ENCODE measurements at regions not wholly inside any gene's neighbourhood (a gene's known extent, or its start where the extent isn't known, plus 50 kb on each side); places are given as distances from the start of the nearest gene placed in this dataset.

GRCh38 chr16:73298562-73298961 is 250.6 kb upstream of the ZFHX3 start:
- TF ChIP-seq CTCF (IDR thresholded peaks at IDR 0.05) = no peak

DNA sequence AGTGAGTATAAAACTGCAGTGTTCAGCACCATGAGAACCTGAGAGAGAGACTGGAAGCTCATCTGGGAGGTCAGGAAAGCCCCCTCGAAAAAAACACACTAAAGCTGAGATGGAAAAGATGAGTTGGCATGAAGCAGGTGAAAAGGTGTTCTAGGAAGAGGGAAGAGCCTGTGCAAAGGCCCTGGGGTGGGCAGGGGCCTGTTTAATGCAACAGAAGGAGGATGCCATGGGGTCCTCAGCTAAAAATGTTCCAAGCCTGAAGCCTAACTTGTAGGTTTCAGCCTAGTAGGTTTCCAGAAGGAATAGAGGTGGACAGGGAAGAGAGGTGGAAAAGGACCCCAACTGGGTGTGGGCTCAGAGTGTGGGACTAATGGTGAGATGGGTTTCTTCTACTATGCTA is 242.3 kb upstream of the ZFHX3 start:
- TF ChIP-seq CTCF (IDR thresholded peaks at IDR 0.05) = no peak

- no peak for TF ChIP-seq CTCF (IDR thresholded peaks at IDR 0.05)
Observed at GRCh38 chr16:73289232-73289631, 241.3 kb upstream of the ZFHX3 start.

DNA sequence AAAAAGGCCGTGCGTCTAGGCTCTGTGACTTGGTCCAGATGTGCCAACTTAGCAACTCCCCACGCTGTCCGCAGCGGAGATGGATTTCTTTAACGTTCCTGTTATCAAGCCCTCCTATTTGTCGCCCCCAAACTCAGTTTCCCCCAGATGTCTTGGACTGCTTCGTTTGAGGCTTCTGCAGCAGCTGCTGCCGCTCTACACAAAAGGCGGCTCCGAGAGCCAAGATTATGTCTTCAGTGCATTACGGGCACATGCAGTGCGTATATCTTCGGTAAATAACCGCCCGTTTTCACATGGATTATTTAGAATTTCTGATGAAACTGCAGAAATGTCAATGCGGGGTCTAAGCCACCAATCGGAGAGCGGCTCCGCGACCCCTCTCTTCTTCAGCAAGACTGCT is 240.6 kb upstream of the ZFHX3 start:
- no peak for TF ChIP-seq CTCF (IDR thresholded peaks at IDR 0.05)

- TF ChIP-seq CTCF (IDR thresholded peaks at IDR 0.05) = no peak
Observed at GRCh38 chr16:73287859-73288405, 240.0 kb upstream of the ZFHX3 start.

DNA sequence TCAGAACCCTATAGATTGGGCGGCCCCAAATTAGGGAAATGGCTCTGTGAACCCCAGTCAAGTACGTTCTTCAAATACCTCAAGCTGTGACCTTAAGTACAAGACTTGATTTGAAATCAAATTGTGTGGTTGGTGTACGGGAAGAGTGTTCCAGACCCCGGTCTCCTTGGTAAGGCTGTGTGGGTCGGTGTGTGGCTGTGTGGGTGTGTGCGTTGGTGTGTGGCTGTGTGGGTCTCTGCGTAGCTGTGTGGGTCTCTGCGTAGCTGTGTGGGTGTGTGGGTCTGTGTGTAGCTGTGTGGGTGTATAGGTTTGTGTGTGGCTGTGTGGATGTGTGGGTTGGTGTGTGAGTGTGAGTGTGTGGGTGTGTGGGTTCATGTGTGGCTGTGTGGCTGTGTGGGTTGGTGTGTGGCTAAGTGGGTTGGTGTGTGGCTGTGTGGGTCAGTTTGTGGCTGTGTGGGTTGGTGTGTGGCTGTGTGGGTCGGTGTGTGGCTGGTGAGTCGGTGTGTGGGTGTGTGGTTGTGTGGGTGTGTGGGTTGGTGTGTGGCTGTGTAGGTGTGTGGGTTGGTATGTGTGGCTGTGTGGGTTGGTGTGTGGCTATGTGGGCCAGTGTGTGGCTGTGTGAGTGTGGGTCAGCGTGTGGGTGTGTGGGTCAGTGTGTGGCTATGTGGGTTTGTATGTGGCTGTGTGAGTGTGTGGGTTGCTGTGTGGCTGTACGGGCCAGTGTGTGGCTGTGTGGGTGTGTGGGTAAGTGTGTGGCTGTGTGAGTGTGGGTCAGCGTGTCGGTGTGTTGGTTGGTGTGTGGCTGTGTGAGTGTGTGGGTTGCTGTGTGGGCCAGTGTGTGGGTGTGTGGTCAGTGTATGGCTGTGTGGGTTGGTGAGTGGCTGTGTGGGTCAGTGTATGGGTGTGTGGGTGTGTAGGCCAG is 238.7 kb upstream of the ZFHX3 start:
- TF ChIP-seq CTCF (IDR thresholded peaks at IDR 0.05) = no peak

DNA sequence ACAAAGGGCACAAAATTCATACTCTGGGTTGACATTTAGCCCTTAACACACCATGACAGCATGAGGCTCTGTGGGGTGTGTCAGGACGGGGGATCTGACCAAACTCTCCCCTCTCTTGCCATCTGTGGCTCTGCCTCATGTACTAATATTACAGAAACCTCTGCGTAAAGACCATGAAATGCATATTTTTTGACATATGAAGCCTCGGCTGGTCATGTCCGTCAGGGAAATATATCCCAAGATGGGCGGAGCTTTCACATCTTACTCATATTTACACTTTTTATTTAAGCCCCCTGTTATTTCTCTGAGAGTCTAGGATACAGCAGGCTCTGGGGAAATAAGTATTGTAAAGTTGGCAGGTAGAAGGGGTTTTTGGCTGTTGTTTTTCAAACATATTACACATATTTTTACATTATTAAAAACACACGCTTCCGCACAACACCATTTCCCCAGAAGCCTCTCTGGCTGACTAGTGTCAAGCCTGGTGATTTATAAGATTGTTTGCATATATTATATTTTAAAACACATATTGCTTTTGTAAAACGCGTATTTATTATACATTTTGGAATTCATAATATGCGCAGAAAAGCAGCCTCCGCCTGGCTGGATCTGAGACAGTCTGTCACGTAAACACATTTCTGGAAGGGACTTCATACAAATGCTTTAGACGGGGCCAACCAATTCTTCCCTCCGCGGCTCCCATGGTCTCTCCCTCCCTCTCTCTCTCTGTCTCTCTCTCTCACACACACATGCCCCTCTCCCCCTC is 237.7 kb upstream of the ZFHX3 start:
- TF ChIP-seq CTCF (IDR thresholded peaks at IDR 0.05) = no peak

All from LNCAP (cell line).